Left forelimb (tissue), 1 donor: ENCODE measurements at regions not wholly inside any gene's neighbourhood (a gene's known extent, or its start where the extent isn't known, plus 50 kb on each side); places are given as distances from the start of the nearest gene placed in this dataset.

Source experiments
- DNase-seq: peaks from one replicate; pipeline ENCODE4 v3.0.0-alpha.2; 2018; ENCODE audit warnings: low spot score

DNA sequence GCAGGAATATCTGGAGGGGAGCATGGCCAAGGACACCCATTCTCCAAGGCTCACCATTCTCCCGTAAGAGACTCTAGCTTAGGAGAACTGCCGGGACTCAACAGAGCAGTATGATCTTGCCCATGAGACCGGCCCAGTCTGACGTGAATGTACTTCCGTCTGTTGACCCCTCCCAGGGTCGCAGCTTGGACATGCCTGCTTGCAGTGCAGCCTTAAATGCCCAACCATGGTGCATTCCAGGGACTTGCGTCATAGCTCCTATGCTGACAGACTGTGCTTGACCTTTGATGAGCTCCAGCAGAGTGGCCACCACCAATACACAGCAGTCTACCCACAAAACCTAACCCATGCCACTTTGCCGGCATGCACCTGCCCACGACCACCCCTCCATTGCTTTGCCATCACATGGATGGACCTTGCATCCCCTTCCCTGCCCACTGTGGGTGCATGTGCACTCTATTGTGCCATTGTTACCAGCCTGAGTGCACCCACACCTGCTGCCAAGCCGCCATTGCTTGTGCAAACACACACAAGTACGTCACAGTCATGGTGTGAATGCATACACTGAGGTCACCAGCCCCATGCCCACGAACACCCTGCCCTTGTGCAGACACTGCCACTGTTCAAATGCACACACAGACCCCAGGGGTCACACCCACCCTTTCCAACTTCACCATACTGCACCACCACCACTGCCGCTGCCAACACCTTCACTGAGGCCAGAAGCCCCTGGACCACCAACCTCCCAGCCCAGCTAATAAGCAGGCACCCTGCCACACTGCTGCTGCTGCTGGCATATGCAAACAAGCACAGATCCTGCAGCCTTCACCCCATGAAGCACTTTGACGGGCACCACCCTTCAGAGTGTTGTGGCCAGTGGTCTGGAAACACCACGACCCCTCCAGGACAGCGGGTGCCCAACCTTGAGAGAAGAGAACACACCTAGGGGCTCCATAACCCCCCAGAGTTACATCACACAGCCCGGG lies 1141.3 kb downstream of the BRINP3 start:
- DNase-seq: no peak

DNA sequence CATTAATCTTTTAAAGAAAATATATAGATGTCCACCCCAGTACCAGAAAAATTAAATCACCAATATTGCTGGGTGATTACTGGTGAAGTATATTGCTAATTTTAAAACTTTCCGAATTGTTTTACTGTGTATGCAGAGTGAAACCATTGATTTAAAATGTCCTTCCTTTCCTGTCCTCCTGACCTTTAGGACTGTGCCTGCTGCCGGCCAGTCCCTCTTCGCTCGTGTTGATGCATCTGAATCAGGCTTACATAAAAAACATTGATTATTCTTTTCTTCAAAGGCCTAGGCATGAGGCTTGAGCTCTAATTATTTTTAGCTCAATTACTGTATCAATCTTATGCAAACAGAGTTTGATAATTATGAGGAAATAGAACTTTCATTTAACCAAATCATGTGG lies 1128.1 kb downstream of the BRINP3 start:
- no peak for DNase-seq

DNA sequence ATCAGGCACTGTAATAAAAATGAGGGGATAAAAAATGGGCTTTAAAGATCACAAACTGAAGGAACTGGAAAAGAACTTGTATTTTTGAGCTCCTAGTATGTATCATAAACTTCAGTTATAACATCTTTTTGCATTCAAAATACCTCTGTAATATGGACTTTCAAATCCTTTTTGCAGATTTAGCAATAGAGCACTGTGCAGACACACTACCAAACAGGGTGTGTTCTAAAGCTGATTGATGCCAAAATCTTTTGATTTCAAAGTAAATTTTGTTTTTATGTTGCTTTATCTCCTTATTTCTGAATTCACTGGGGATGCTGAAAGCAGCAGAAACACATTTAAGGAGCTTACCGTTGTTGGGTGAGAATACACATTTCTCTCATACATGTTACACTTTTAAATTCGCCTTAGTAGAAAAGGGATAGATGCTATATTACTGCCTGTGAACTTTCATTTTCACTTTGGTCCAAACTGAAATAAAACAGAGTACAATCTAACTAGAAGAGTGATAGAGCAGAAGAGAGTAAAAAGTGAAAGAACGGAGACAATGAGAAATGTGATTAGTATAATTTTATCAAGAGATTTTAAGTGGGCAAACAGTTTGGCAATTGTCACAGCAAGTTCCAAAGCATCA lies 1126.6 kb downstream of the BRINP3 start:
- DNase-seq: no peak

DNA sequence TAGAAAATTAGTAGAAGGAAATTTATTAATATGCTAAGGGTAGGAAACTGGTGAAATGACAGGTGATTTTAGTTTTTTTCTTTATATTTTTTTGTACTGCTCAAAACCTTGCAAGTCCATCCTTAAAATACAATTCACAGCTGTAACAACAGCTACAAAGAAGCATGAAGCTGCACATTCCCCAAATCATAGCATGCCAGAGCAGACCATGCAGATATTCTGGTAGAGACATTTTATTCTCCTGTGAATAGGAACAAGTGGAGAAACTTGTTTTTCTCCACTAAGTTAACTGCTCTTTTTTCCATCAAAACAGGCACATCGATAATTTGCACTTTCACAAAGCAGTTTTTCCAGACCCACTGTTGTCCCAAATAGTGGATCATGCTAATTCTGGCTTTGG lies 1125.7 kb downstream of the BRINP3 start:
- no peak for DNase-seq

DNA sequence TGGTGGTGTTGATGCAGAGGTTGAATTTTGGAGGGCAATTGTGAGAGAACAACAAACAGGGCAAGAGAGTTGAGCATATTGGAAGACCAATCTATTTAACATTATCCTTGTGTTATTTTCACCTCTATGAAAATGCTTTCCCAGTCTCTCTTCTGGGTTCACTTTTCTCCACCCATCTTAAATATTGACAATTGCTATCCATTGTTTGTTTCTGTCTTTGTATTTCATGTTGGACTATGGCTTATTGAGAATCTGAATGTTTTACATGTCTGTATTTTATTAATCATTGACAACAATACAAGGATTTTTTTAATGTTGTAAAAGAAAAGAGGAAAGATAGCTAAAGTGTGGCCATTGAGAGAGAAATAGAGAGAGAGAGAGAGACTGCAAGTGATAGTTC lies 1121.5 kb downstream of the BRINP3 start:
- no peak for DNase-seq

DNA sequence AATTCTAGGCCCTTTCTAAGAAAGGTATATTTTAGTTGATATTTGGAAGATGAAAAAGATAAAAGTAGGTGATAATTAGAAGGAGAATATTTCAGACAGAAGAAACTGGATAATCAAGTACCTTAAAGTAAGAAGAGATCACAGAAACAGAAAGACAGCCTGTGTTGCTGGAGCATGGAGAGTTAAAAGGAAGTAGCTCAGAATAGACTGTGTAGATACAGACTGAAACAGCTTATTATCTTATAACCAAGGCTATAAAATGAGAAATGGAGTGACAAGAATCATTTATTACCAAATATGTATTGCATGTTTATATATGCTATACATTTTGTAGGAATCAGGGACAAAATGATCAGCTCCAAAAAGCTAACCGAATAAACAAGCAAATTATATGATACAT lies 1120.3 kb downstream of the BRINP3 start:
- DNase-seq: no peak

DNA sequence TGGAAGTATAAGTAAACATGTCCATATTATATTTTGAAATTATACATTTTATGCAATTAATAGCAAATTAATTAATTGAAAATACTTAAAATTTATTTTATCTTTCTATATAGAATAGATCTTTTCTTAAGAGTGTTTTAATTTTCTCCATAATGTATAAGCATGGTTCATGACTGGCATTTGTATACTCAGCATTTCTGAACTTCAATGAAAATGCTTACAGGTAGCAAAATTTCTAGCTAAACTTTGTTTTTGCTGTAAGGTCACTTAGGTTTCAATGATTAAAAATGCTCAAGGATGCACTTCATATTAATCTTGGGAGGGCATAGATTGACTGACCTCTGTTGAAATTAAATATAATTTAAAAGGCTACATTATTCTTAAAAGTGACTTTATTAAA lies 1108.1 kb downstream of the BRINP3 start:
- DNase-seq: no peak

DNA sequence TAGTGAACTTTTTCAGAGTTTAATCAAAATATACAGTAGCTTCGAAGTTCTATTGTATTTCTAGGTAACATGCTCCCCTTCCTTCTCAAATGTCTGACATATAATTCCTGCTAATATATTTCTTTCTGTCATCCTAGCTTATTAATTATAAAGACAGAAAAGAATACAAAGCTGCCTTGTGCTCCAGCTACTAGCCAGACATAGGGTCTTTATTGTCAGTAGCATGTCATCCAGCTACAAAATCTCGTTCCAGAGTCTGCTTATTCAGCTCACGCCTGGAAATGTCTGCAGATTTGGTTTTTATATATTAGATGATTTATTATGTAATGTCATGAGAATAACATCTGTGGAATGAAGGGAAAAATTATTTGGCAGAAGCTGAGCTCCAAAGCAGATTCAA lies 1102.8 kb downstream of the BRINP3 start:
- DNase-seq: no peak

DNA sequence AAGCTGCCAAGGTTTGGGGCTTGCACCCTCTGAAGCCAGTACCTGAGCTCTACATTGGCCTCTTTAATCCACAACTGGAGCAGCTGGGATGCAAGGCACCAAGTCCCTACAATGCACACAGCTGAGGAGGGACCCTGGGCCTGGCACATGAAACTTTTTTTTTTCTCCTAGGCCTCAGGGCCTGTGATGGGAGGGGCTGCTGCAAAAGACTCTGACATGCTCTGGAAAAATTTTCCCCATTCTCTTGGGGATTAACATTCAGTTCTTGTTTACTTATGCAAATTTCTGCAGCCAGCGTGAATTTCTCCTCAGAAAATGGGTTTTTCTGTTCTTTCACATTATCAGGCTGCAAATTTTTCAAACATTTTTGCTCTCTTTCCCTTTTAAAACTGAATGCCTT lies 1072.2 kb downstream of the BRINP3 start:
- DNase-seq: no peak

DNA sequence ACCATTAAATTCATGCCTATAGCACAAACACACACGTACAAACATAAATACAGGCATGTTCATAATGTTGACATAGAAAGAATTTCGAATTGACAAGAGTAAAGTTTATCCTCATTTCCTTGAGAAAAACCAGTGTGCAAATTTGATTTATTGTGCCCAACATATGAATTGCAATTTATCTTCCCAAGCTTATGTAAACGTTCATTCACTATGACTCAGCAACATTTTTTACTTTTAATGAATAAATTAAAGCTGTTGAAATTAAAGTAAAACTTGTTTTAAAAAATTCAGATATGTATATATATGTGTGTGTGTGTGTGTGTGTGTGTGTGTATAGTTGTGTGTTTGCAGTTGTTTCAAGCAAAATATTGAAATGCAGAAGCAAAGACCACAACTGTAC lies 1067.9 kb downstream of the BRINP3 start:
- DNase-seq: no peak

DNA sequence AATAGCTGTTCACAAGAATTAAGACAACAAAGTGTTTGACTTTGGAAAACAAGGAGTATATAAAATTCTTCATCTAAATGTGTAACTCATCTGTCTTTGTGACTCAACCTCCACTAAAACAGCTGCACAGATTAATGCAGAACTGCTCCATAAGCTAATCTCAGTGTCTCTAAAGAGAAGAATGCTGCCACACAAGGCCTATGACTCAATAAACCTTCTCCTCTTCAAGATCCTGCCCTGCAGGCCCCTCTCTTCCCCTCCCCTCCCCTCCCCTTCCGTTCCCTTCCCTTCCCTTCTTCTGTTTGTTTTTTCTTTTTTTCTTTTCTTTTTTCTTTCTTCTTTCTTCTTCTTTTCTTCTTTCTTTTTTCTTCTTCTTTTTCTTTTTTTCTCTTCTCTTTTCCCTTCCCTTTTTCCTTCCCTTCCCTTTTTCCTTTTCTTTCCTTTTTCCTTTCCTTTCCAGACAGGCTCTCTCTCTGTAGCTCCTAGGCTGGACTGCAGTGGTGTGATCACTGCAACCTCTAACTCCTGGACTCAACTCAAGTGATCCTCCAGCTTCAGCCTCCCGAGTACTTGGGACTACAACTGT lies 1052.8 kb downstream of the BRINP3 start:
- DNase-seq: no peak

DNA sequence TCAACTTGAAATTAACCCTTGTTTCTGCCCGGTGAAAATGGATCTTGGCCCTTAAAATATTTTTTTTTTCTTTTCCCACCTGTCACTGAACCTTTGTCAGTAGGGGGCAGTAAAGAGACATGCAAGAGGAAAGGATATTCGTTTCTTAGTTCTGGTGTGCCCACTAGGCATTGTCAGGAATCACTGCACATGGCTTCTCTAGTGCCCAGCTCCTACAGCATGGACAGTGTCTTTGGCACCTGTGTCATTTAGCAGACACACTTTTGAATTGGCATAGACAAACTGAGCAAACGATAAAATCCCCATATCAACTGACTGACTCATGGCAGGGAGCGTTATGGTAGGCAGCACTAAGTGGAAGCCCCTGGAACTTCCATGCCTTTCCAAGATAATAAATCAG lies 1048.1 kb downstream of the BRINP3 start:
- no peak for DNase-seq

DNA sequence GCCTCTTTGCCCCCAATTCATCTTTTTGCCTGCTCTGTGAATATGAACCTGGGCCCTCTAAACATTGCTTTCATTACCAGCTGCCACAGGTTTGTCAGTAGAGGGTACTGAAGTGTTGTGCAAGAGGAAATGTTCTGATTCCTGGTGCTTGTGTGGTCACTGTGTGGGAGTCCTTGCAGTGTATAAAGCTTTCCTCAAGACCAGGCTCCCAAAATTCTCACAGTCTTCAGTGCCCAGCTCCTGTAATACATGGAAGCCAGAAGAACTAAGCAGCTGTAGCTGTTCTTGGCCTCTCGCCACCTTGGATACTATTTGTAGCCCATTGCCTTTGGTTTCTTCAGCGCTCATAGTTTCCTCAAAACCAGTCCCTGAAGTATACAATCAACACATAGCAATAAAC lies 1046.2 kb downstream of the BRINP3 start:
- no peak for DNase-seq

DNA sequence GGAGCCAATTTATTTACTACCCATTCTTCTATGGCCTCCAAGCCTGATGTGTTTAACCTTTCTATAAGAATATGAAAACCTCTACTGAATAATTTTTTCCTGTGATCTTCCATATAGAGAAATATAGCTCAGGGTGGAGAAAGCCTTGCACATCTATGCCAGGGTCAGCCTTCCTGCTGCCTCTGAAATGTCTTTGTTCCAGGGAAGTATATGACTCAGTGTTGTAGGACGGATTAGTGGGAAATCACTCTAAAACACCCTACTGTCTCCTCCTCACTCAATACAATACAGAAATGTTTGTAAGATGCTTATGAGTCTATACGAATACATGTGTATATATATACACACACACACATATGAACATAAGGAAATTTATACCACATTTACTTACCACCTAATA lies 1044.9 kb downstream of the BRINP3 start:
- DNase-seq: no peak

DNA sequence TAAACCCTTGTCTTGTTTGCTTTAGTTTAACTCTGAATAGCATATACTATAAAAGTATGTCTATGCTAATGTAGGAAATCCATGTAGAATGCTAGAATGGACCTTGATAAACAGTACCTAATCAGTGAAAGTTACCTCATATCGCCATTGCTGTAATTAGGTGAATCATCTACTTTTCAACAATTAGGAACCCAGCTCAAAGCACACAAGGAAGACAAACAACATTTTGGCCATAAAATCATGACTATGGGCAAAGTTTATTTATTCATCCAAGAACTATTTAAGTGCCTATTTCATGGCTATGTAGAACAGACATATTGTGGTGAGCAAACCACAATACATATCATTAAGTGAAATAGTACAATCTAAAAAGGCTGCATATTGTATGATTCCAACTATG lies 1043.2 kb downstream of the BRINP3 start:
- no peak for DNase-seq

DNA sequence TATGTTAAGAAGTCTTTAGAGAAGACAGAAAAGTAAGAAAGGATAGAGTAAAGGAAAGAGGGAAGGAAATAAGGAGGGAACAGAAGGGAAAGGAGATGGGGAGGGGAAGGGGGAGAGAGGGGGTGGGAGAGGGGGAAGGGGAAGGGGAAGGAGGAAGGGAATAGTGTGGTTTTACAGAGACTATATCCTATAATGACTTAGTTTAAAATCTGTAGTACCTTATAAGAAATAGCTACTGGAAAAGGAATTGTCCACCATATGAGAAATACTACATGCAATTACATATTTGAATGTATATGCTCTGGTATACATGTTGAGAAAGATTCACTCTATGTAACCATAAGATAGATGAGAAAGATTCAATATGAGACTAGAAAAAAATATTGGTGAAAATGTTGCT lies 1042.3 kb downstream of the BRINP3 start:
- no peak for DNase-seq

DNA sequence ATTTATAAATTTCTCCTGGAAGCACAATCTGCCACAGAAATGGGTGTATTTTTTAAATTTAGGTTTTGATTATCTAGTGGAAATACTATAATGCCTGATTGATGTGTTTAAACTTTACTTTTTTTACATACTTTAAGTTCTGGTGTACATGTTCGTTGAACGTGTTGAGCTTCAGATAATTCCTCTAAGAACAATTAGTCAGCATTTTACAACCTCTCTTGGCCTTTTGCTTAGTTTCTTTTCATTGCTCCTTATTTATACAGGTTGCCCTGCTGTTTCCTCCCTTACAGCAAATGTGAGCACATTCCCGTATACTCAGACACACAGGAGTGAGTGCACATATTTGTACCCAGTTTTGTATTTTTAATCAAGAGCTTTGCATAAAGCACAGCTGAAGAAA lies 1038.9 kb downstream of the BRINP3 start:
- DNase-seq: no peak

DNA sequence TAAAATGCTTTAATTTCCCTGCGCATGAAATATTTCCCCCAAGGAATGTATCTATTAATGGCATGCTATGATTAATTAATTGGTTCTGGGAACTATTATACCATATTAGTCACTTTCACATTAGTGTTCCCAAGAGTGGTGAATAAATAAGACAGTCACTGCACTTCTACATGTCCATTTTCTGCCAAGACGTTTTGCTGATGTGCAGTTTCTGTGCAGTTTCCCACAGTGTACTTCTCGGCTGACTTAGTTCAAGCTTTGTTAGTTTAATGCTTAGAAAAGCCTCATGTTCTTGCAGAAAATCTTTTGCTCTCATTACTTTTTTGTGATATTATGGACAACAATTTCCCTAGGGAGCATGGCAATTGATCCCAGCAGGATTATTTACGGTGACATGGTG lies 1014.5 kb downstream of the BRINP3 start:
- DNase-seq: no peak

DNA sequence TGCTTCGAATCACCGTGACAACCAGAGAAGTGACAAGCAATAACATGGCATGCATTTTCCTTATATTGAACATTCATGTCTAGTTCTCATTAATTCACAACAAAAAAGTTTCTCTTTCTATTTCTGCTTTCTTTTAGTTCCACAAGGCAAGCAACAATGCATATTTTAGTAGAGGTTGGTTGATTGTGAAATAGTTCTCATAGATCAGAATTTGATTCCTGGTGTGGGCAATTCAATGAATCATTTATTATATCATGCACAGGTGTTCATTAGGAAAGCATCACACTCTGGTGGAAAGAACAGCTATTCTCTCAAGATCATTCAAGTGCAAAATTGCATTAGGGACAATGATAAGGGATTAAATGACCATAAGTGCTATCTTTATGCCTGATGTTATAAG lies 980.9 kb downstream of the BRINP3 start:
- no peak for DNase-seq

DNA sequence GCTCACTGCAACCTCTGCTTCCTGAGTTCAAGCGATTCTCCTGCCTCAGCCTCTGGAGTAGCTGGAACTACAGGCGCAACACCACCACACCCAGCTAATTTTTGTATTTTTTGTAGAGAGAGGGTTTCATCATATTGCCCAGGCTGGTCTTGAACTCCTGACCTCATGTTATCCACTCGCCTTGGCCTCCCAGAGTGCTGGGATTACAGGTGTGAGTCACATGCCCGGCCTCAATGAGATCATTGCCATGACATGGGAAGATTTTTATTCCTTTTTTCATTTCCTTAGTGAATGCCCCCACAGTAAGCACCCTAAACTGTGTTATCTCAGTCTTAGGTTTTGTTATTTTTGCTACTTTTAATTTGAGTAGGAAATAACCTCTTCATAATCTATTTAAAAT lies 977.9 kb downstream of the BRINP3 start:
- DNase-seq: no peak

DNA sequence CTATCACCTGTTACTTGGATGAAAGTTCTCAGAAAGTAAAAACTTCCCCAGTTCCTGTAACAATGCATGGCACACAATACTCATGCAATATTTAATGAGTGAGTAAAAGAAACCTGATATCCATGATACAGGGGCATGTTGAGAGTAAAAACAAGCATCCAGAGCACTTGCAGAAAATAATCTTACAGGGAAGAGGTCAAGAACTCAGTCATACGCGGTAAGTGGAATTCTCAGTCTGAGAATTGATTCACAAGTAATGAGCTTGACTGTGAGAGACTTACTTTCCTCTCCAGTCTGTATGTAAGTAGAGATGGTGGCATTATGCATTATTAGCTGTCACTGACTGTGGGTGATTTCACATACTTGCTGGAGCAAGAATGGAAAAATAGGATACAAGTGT lies 976.9 kb downstream of the BRINP3 start:
- no peak for DNase-seq

DNA sequence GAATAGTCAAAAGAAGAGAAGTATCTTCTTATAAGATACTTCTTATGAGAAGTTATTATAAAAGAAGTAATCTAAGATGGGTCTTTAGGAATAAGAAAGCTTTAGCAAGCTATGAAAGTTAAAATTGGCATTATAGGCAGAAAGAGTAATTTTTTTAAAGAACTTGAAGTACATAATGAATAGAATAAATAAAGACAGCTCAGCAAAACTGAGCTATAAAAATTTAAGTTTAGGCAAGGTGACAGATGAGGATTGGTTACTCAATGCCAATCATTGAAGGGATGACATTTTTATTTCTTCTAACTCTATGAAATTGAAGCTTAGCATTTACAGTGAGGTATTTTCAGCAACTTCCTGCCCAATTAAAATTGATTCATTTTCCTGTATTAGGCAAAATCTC lies 966.8 kb downstream of the BRINP3 start:
- no peak for DNase-seq

DNA sequence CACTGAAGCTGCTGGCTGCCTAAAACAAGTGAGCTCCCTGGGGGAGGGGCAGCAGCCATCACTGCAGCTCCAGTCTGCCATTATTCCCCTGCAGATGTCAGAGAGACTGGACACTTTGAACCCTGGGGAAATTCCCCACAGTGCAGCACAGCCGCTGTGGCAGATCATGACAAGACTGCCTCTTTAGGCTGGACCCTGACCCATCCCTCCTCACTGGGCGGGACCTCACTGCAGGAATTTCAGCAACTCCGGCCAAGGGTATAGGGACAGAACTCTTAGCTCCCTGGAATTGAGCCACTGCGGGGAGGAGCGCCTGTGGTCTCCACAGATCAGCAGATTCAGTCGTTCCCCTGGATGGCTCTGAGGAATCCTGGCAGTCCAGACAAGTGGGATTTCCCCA lies 964.6 kb downstream of the BRINP3 start:
- DNase-seq: peak; percentile 26
